ENCODE measurements at regions not wholly inside any gene's neighbourhood (a gene's known extent, or its start where the extent isn't known, plus 50 kb on each side); places are given as distances from the start of the nearest gene placed in this dataset.

- DNase-seq: no peak
These were observed 120.8 kb upstream of the RRP15 start for GRCh38 chr1:218164111-218164929.

GRCh38 chr1:218164930-218165700 lies 120.0 kb upstream of the RRP15 start:
- DNase-seq: peak; percentile 3

DNA sequence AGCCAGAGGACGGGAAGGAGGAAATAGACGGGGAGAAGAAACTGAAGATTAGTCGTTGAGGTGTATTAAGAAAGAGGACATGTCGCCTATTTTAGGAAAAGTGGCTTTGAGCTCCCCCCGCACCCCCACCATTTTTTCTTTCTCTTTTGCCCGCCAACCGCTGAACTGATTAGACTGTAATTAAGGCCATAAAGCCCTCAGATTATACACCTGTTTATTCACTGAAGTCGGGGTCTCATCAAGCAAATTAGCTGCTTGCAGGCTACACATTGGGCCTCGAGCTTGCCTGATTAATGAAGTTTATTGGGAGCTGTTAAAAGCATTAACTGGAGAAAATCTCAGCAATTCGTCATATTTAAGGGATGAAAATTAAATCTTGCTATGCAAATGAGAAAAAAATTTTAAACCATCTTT lies 119.4 kb upstream of the RRP15 start:
- DNase-seq: no peak

DNA sequence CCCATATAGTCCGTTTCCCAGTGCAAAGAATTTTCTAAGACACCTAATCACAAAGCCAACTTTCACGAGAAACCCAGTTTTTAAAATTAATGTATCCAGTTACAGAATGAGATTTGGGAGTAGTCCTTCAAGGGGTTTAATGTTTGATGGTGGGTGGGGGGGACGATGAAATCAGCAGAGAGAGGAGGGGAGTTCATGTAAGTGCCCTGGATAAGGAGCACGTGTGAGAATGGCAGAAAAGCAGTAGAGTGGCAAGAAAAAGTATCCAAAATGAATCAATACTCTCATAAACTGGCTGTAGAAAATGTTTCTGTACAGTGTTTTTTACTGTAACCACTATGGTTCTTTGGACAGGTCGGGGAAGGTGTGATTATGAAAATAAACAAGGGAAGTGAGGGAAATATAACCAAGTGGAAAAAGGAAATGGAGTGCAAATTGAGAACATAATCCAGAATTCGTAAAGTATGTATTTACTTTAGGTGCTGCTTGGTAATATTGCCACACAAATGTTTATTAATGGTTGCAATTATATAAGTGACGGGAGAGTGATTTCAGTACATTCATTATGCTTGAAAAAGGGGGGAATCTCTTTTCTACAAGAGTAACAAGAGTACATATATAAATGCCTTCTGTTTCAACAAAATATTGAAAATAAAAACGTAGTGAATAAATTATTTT lies 118.7 kb upstream of the RRP15 start:
- DNase-seq: no peak

DNA sequence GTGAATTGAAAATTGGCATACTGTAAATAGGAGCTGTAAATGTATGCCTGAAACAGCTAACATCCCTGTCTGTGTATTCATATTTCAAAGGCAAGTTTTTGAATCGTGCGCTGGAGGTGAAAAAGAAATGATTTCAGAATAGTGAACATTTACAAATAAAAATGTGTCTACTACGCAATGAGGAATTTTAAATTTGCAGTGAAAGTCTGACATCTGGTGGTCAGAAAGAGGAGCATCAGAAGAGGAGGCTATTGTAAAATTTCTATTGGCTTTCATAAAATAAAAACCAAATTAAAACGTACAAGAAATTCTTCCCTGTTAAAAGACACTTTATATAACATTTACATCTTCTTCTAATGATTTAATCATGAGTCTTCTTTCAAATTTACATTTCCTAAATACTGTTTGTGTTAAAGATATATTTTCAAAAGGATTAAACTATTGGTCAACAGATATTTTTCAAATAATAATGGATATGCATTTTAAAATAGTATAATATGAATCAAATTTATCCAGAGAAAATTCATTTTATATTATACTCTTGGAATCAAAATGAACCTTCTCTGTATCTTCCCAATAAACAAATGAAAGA lies 113.7 kb upstream of the RRP15 start:
- DNase-seq: no peak

DNA sequence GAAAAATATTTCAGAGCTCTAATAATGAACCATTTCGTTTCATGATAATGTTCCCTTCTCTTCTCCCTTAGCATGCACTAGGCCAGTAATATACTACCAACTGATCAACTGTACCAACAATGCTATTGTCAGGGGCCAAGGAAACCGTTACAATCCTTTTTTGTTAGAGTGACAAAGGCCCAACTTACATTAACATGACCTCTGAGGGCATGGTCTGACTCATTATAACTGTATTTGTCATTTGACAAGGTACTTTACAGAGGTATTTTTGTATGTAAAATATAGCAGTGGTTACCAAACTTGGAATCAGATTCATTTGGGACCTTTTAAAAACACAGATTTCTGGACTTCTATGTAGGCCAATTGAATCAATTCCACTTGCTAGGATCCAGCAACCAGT lies 102.6 kb upstream of the RRP15 start:
- no peak for DNase-seq

DNA sequence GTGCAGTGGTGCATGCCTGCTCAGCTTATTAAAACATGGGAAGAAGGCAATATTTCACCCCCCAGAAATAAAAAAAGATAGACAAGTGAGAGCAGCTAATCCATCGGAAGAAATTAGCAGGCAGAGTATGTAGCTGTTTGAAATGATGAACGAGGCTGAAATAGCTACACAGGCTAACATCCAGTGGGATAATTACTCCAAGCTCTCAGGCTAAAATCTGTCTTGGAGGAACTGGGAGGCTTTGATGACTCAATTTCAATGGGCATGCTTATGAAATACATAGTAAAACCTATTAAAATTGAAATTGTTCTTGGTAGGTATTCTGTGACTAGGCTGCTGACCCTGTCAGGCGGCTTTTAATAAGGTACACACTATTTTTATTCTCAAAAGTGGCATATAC lies 84.1 kb upstream of the RRP15 start:
- no peak for DNase-seq

DNA sequence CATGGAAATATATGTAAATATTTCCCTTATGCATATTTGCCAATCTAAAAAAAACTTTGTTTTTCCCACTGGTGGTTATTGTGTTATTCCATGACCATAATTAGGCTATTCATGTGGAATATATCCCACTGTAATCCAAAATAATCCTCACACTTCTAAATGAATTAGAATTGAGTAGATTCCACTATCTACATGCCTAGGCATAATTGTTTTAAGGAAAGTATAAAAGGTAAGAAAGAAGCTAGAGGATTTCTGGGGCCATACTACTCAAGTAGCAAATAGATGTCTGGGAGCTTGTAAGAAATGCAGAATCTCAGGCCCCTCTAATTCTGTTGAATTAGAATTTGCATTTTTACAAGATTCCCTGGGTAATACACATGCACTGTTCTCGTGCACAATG lies 83.5 kb upstream of the RRP15 start:
- DNase-seq: no peak

GRCh38 chr1:218205721-218206120 lies 79.4 kb upstream of the RRP15 start:
- no peak for DNase-seq

DNA sequence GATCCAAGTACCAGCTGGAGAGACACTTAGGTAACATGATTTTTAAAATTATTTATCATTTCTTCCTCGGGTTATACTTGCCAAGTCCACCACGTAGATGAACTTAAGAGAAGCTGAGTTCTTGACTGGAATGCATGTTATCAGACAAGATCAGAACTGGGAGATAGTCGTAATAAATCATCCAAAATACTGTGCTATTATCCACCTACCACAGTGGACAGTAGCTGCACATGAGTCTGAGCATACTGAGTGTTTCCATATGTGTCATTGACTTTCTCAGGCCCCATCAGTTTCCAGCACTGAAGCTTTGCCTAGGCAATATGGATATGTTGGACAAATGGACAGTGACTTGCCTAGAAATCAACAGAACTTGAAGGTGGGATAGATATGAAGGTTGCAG lies 77.9 kb upstream of the RRP15 start:
- DNase-seq: no peak

- DNase-seq: no peak
These were observed 75.7 kb upstream of the RRP15 start for GRCh38 chr1:218209351-218209861.

DNA sequence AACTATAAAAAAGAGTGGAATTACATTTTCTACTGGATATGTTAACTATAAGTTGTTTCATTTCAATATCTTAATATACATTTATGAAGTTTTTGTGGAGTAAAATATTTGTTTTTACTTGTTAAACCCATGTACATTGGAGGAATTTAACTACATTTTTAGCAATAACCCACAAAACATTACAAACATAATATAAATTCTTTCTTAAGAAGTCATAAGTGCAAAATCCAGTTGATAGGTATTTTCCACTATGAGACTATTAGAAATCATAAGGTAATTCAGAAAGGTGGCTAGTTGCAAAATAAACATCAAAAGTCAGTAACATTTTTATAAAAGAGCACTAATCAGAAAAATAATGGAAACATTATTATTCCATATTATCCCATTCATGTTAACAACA lies 73.9 kb upstream of the RRP15 start:
- DNase-seq: no peak

DNA sequence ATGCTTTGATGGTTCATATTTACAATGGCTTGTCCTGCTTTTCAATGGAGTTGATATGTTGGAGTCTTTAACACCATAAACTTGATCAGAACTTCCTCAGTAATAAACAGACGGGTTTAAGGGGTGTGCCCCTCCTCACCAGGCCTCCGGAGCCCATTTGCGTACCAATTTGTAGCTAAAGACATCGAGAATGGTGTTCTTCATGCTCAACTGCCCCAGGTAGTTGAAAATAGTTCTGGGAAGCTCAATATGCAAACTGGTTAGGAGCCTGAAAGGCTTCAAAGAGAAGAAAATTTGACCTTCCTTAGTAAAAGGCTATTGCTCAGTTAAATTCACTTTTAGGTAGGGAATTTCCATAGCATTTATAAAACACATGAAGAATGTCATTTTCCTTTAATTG lies 68.1 kb upstream of the RRP15 start:
- no peak for DNase-seq

GRCh38 chr1:218219460-218219859 lies 65.6 kb upstream of the RRP15 start:
- DNase-seq: no peak

- no peak for DNase-seq
These were observed 61.0 kb upstream of the RRP15 start for GRCh38 chr1:218224101-218224500.

GRCh38 chr1:218226005-218226404 lies 59.1 kb upstream of the RRP15 start:
- no peak for DNase-seq
